ENCODE measurements at regions not wholly inside any gene's neighbourhood (a gene's known extent, or its start where the extent isn't known, plus 50 kb on each side); places are given as distances from the start of the nearest gene placed in this dataset.

- in situ Hi-C loops (cut with MboI; ENCODE audit: low sequenced_read_pairs), result no loop called here
- H3K23ac ChIP-seq (ENCODE audit: low read depth, low read length), result no peak overlapping the region
These were observed 277.4 kb upstream of the SESN3 start for GRCh38 chr11:95508219-95508890.

More at GRCh38 chr11:95508219-95508890, 277.4 kb upstream of the SESN3 start:
- ChIA-PET POLR2A (ENCODE audit: unreplicated experiment) (no interaction called here), CTCF (interaction anchor here (0.7 to 1.1 kb wide), 2 partner anchors 9 to 197 kb away, joined by 3 to 4 read pairs; no protein-coding TSS in a partner anchor)
- BruUV-seq (replicated peaks), result no TSS peak
- no peak overlapping the region for H2BK5ac ChIP-seq (ENCODE audit: low read depth, low read length, poor library complexity, severe bottlenecking)
- intact Hi-C loops (cut with micrococcal nuclease), result no loop called here
- TF ChIP-seq NFE2L2 (IDR thresholded peaks at IDR 0.05; ENCODE audit: low read depth, low read length) (no peak), CEBPB (IDR thresholded peaks at IDR 0.05; ENCODE audit: low read depth, low read length) (no peak)
- no peak overlapping the region for H3K56ac ChIP-seq (ENCODE audit: extremely low read depth, insufficient read depth, low read length)
- no peak overlapping the region for H2AFZ ChIP-seq (replicated peaks; ENCODE audit: low read length, poor library complexity)
- no peak overlapping the region for H4K5ac ChIP-seq (ENCODE audit: low read depth, low read length)
- no peak overlapping the region for H4K8ac ChIP-seq (ENCODE audit: low read depth in 2 of 2, low read length in 2 of 2)
- peaks cover 5% of the 10 kb centered on the region for H3K9me1 ChIP-seq (ENCODE audit: insufficient read depth, low read length)
- H2AK5ac ChIP-seq (ENCODE audit: low read depth, low read length), result no peak overlapping the region
- no peak overlapping the region for H3K27ac ChIP-seq (ENCODE audit: insufficient read depth, low read length)
- peaks cover 4% of the 10 kb centered on the region; the same call in 1 of the 2 replicates for H4K20me1 ChIP-seq (ENCODE audit: insufficient read depth, low read length)
- WGBS, 2 experiments (ENCODE audit: extremely low coverage in 2 of 2, insufficient read length in 1 of 2), result 65% methylated on average over 5 of the region's 7 CpGs; no CpG with 5 or more reads in 1 of the 2 experiments
- no peak overlapping the region for H3K9ac ChIP-seq (ENCODE audit: low read depth, low read length)
- no peaks in the 10 kb centered on the region for H3K4me1 ChIP-seq (ENCODE audit: control insufficient read depth, insufficient read depth, low read length)
- H3K4me2 ChIP-seq (ENCODE audit: low read depth, low read length), result no peak overlapping the region
- dilution Hi-C loops (cut with HindIII; ENCODE audit: low sequenced_read_pairs, unreplicated experiment), result no loop called here
- no peaks in the 10 kb centered on the region; the same call in 1 of the 2 replicates for H3K9me3 ChIP-seq (ENCODE audit: control insufficient read depth, insufficient read depth, low read length)
- no peak overlapping the region for H2AK9ac ChIP-seq (replicated peaks; ENCODE audit: low read depth, low read length, poor library complexity)
- H3K36me3 ChIP-seq (ENCODE audit: control insufficient read depth, insufficient read depth, low read length), result no peaks in the 10 kb centered on the region
- no peak overlapping the region for H2BK15ac ChIP-seq (ENCODE audit: low read depth, low read length)
- no peak overlapping the region for H4K91ac ChIP-seq (ENCODE audit: insufficient read depth, low read depth, low read length)
- no peak overlapping the region for H3K18ac ChIP-seq (ENCODE audit: low read depth, low read length)
- H3K27me3 ChIP-seq (ENCODE audit: control insufficient read depth, insufficient read depth, low read length), result peaks cover 8% of the 10 kb centered on the region; the same call in 1 of the 2 replicates
- no peak for ATAC-seq (ENCODE audit: low read depth)
- H2BK120ac ChIP-seq (ENCODE audit: low read depth, low read length), result no peak overlapping the region
- no peak overlapping the region for H3K4me3 ChIP-seq (ENCODE audit: insufficient read depth, low read depth, low read length)
- no peak for DNase-seq
- no peaks in the 10 kb centered on the region for H3K79me1 ChIP-seq (ENCODE audit: low read depth in 1 of 2, low read length in 2 of 2)
- H2BK20ac ChIP-seq (ENCODE audit: low read depth, low read length), result no peak overlapping the region
- no peak overlapping the region for H3K14ac ChIP-seq (replicated peaks; ENCODE audit: low read depth, low read length)
- no peak overlapping the region for H3K4ac ChIP-seq (ENCODE audit: low read depth, low read length)

Measured in IMR-90 (cell line).